ENCODE measurements at regions not wholly inside any gene's neighbourhood (a gene's known extent, or its start where the extent isn't known, plus 50 kb on each side); places are given as distances from the start of the nearest gene placed in this dataset.
"Not testable (repeated sequence)": the region's sequence is repeated elsewhere in the genome, so short reads cannot be mapped to it uniquely, and the experiment has no call there.

DNA sequence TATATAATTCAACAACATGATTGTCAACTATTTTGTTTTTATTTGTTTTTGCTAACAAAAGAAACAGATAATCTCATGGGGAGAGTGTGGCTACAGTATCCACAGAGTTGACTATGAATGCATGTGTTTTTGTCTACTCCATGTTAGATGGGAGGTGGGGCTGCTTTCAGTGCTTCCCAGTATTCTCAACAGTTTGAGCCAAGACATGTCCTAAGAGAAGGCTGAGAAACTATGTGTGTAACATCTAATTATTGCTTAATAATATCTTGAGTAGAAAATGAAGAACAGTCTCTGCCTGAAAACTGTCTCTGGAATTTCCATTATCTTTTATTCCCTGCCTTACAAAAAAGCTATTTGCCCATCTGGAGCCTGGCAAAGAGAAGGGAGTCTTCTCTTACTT is 178.8 kb upstream of the MMADHC start:
- no peak for DNase-seq

DNA sequence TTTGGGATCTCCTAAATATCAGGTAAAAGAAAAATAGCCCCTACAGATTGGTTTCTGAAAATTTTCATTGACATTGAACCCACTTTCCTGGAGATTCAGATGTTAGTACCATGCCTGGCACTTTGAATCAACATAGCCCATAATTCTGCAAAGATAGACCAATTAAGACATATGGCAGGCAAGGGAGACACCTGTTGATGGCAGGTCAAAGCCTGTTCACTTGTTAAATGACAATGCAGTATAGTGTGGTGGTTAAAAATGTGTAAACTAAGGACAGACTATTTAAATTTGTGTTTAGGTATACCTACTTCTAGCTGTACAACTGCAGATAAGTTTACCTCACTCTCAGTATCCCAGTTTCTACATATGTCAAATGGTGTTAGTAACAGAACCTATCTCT is 178.1 kb upstream of the MMADHC start:
- DNase-seq: no peak

DNA sequence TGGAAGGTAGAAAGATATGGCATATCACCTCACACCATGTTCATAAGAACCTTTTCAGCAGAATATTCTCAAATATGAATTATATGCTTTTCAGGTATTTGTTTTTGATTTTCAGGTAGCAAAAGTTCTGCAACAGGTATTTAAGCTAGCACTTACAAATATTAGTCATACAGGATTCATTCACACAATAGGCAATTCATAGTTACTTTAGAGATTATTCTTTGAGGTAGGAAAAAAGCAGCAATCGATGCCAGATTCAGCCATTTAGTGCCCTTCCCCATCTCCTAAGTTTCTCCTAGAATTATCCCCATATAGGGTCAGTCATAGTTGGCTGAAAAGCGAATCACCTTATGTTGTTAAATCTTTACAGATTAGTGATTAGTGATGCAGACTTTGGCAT is 177.4 kb upstream of the MMADHC start:
- no peak for DNase-seq

GRCh38 chr2:149763358-149763757 is 175.8 kb upstream of the MMADHC start:
- no peak for DNase-seq

DNA sequence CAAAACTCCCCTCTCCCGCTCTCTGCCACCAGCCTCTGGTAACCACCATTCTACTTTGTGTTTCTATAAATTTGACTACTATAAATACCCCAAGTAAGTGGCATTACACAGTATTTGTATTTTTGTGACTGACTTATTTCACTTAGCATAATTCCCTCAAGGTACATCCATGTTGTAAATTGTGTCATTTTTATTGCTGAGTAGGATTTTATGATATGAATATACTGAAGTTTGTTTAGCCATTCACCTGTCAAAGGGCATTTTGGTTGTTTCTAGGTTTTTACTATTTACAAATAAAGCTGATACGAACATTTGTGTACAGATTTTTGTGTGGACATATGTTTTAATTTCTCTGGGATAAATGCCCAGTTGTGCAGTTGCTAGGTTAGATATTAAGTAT is 174.0 kb upstream of the MMADHC start:
- no peak for DNase-seq

GRCh38 chr2:149759382-149759781 is 171.8 kb upstream of the MMADHC start:
- DNase-seq: not testable (repeated sequence)

DNA sequence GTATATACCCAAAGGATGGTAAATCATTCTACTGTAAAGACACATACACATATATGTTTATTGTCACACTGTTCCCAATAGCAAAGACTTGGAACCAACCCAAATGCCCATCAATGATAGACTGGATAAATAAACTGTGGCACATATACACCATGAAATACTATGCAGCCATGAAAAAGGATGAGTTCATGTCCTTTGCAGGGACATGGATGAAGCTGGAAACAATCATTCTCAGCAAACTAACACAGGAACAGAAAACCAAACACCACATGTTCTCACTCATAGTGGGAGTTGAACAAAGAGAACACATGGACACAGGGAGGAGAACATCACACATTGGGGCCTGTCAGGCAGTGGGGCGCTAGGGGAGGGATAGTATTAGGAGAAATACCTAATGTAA is 167.1 kb upstream of the MMADHC start:
- not testable (repeated sequence) for DNase-seq

- DNase-seq: no peak
These were observed 159.9 kb upstream of the MMADHC start for GRCh38 chr2:149747456-149747855.

DNA sequence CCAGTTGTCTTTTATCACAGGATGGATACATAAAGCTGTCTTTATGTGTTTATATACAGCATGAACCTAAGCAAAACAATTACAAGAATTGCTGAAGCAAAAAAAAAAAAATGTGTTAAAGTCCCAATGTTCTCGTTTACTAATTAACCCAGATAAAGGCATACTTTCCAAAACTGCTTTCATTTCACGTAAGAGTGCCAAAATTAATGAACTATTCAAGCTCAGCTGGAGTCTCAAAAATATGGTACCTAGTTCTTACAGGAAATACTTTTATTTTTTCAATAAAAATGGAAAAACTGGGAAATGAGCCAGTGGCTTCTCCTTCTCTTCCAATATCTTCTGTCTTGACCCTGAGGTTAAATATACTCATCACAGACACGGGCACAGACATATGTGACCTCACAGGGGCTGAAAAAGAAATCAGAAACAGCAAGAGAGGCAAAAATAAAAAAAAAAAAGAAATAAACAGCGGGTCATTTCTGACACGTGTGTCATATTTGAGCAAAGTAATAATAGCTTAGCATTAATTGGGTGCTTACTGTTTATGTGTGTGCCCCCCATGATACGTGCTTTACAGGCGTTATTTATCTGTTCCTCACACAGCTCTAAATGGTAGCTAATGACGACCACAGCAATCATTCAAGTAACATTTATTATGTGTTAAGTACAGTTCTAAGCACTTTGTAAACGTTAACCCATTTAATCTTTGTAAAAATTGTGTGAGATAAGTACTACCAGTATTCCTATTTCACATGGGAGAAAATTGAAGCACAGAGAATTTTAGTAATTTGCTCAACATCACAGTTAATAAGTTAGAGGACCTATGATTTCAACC is 158.0 kb upstream of the MMADHC start:
- no peak for DNase-seq

DNA sequence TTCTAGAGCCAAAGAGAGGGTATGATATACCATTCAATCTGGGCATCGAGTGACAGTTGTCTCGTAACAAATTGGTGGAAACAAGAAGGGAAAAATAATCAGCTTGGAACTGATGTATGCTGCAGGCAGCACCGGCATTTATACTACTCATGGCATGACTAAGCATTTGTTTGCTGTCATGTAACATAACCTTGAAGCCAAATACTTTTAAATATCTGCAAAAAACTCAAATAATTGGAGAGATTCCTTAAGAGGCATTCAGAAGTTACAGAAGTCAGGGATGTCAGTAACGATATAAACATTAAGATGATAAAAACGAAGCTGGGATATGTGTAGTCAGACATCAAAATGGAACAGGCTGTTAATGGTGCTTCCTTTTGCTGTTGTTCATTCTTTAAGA is 157.3 kb upstream of the MMADHC start:
- DNase-seq: no peak

DNA sequence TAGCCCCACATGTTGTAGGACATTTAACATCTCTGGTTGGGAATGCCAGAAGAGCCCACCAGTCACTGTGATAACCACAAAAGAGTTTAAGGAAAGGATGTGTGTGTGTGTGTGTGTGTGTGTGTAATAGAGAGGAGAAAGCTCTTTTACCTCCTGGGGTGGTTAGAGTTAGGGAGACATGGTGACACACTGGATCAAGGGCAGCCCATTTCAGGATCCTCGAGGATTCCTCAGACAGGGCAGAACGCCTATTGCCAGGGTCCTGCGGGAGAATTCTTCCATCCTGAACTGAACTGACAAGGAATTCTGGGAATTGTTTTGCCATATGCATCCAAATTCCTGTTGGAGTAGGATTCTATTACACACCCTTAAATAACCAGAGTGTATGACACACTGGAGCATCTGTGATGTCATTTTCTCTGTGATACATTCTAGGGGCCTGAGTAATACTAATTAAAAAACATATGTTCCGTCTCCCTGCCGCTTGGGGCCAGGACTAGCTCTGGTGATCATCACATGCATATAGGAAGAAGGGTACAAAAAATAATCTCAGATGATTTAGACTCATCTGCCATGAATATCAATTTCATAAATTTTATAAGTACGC is 156.4 kb upstream of the MMADHC start:
- no peak for DNase-seq

- no peak for DNase-seq
These were observed 154.1 kb upstream of the MMADHC start for GRCh38 chr2:149741646-149742045.

DNA sequence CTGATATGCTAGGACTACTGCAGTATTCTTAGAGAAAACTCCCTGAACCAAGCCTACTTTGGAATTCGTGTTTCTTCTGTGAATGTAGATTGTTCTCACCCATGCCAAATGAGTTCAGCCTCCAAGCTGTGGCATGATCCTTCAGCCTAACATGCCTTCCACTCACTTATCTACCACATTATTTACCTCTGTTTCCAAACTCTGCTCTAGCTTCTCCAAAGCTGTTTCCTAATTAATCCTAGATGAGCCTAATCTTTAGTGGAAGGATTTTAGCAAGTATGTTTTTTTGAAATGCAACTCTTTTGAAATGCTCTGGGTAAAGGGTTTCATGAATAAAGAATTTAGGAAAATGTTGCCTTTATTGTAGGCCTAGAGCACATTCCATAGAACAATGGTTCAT is 152.9 kb upstream of the MMADHC start:
- no peak for DNase-seq

- DNase-seq: no peak
These were observed 152.3 kb upstream of the MMADHC start for GRCh38 chr2:149739883-149740265.

DNA sequence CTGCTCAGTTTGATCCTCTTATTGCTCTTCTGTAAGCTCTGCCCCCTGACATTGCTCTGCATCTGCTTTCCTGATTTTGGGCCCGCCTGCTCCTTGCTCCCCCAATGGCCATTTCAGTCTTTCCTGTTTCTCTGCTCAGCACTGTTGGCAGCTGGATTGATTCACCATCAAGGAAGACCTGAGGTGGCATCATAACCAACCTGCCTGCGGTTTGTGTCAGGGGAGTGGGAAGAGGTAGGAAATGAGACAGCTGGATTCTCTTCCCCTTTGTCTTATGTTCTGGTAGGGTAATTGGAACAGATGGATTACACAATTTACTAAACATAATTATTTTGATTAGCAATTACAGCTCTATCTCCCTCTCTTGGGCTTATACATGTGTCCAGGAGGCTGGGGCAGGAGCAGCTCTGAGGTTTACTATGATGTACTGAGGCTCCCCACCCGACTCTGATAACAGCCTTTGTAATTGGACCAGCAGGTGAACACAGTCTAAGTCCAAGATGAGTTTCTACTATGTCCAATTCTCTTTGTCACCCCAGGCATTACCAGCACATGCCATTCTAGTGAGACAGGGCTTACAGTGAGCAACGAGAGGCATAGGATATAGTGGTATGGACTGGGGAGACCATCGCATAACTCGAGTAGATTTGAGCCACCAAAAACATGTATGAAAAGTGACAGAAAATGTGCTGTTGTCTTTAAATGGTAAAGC is 151.8 kb upstream of the MMADHC start:
- DNase-seq: no peak

DNA sequence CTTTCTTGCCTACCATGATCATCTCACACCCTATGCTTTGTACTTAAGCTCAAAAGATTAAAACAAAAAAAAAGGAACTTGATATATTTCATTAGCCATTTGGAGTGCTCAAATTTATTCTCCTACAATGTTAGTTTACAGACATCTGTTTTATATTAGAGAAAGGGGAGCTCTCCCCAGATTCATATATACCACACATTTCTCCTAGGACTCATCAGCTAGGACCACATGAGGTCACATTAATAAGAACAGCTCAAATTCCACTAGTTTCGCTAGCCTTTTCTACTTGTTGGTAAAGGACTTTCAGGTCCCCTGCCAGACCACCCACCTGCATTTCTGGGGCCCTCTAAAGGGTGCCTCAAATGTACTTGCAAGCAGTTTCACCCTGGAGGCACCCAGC is 151.2 kb upstream of the MMADHC start:
- no peak for DNase-seq

- no peak for DNase-seq
These were observed 150.3 kb upstream of the MMADHC start for GRCh38 chr2:149737896-149738295.

DNA sequence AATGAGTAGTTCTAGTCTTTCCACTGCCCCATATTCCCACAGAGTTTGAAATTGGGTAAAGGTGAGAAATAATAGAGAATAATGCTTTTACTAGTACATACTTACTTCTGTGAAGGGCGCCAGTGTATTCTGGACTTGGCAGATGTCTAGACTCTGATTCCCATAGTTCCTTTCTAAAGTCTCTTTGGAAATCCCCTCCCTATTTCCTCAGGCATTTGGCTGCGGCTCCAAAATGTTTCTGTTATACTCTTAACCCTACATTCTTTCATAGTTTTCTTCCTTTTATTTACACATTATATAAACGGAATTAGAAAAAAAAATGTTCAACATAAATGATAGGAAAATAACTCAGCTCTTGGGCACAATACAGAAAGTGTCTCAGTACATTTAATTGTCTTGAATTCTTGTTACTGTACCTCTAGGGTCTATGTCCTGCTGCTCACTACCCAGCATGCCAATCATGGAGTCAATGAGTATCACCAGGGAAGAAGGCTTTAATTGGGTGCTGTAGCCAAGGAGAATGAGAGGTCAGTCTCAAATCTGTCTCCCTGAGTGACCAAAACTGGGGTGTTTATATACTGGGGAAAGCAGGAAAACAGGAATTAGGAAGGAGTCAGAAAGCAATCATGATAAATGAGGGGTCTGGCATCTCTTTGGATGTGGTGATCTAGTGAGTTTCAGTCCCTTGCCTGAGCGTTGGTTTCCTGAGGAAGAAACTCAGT is 147.8 kb upstream of the MMADHC start:
- DNase-seq: no peak

- no peak for DNase-seq
These were observed 146.5 kb upstream of the MMADHC start for GRCh38 chr2:149733936-149734685.

DNA sequence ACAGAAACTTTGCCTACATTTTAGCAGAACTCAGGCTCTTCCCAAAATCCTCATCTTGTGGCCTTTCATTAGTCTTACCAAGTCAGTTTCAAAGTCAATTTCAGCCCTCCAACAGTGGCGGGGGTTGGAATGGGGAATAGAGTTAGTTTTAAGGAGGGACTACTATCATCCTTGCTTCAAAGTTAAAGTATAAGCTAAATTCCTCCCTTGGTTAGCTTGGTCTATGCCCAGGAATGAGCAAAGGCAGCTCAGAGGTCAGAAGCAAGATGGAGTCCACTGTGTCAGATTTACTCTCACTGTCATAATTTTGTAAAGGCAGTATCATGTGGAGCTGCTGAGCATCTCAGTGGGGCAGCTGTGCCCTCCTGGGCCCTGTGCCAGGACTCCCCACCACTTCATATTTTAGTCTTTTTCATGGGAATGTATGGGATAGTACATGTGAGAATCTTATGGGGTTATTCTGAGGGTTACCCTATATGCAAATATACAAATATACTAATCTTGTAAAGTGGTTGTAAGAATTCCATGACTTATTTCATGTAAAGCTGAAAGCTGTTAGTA is 145.2 kb upstream of the MMADHC start:
- DNase-seq: no peak

- DNase-seq: no peak
These were observed 144.6 kb upstream of the MMADHC start for GRCh38 chr2:149732001-149732685.

DNA sequence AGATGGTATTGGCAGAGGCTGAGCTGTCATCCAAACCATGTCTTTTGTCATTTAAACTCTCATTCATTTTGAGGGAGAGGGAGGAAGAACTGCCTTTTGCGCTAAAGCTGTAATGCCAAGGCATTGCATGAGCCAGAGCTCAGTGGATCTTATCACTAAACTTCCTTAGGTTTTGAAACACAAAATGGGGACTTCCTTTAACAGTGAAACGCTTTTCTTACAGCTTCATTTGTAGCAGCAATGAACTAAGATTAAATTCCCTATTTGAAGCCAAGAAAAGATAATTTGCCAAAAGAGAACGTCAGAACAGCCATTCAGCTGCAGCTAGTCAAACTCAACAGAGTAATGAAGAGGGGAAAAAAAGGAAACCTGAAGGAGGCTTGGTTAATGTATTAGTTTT is 143.5 kb upstream of the MMADHC start:
- no peak for DNase-seq
